ENCODE measurements at regions not wholly inside any gene's neighbourhood (a gene's known extent, or its start where the extent isn't known, plus 50 kb on each side); places are given as distances from the start of the nearest gene placed in this dataset.

DNA sequence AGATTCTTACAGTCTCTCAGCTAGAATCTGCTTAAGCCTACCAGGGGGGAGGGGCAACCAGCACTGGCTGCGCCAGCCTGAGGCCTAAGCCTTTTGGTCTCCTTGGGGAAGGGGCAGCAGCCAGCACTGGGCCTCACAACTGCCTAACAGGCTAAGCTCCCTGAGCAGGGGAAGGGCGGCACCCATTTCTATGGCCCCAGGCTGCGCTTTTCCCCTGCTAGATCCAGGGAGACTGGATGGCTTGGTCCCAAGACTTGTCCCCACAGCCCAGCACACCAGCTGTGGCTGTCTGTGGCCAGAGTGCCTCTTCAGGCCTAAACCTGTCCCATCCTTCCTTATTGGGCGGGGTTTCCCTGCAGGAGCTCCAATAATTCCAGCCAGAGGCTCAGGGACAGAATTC, 1230.3 kb upstream of the CRIM1 start:
- H3K4me1 ChIP-seq (ENCODE audit: control insufficient read depth, insufficient read depth, low read length): no peaks in the 10 kb centered on the region
- ChIA-PET CTCF (no interaction called here), POLR2A (no interaction called here)
- no peak overlapping the region for H3K27ac ChIP-seq (ENCODE audit: extremely low read depth, low read depth, low read length)
- no peaks in the 10 kb centered on the region for H3K9me3 ChIP-seq (ENCODE audit: control insufficient read depth, insufficient read depth, low read depth, low read length)
- no peaks in the 10 kb centered on the region for H3K36me3 ChIP-seq (ENCODE audit: control insufficient read depth in 2 of 2, insufficient read depth in 1 of 2, low read length in 2 of 2)
- H3K4me3 ChIP-seq (ENCODE audit: low read depth, low read length): no peak overlapping the region
- TF ChIP-seq ZNF623 (tag by site-specific recombination; IDR thresholded peaks at IDR 0.05) (no peak), ZBTB21 (tag by site-specific recombination; IDR thresholded peaks at IDR 0.05) (no peak), CTCF (tag by site-specific recombination; IDR thresholded peaks at IDR 0.05) (no peak), GLIS2 (tag by site-specific recombination; IDR thresholded peaks at IDR 0.05) (no peak), ZNF239 (tag by site-specific recombination; IDR thresholded peaks at IDR 0.05) (no peak), GFI1B (tag by site-specific recombination; IDR thresholded peaks at IDR 0.05) (no peak), ZNF785 (tag by site-specific recombination; IDR thresholded peaks at IDR 0.05) (no peak), KLF8 (tag by site-specific recombination; IDR thresholded peaks at IDR 0.05) (no peak), ZNF280C (tag by site-specific recombination; IDR thresholded peaks at IDR 0.05) (no peak), ZNF747 (tag by site-specific recombination; IDR thresholded peaks at IDR 0.05) (no peak), ZNF837 (tag by site-specific recombination; IDR thresholded peaks at IDR 0.05) (no peak), MZF1 (tag by site-specific recombination; IDR thresholded peaks at IDR 0.05; ENCODE audit: borderline replicate concordance) (no peak), ZNF114 (tag by site-specific recombination; IDR thresholded peaks at IDR 0.05) (no peak), ZNF366 (tag by site-specific recombination; conservative IDR thresholded peaks at IDR 0.05) (no peak), ZNF510 (tag by site-specific recombination; IDR thresholded peaks at IDR 0.05; ENCODE audit: insufficient replicate concordance) (no peak), ZNF302 (tag by site-specific recombination; IDR thresholded peaks at IDR 0.05; ENCODE audit: low read depth) (no peak), ZNF777 (tag by site-specific recombination; IDR thresholded peaks at IDR 0.05; ENCODE audit: borderline replicate concordance) (no peak)
- TF ChIP-seq, protein P1, sequence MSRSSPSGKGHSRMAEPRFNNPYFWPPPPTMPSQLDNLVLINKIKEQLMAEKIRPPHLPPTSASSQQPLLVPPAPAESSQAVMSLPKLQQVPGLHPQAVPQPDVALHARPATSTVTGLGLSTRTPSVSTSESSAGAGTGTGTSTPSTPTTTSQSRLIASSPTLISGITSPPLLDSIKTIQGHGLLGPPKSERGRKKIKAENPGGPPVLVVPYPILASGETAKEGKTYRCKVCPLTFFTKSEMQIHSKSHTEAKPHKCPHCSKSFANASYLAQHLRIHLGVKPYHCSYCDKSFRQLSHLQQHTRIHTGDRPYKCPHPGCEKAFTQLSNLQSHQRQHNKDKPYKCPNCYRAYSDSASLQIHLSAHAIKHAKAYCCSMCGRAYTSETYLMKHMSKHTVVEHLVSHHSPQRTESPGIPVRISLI (tag by site-specific recombination; IDR thresholded peaks at IDR 0.05): no peak
- TF ChIP-seq, protein P2, sequence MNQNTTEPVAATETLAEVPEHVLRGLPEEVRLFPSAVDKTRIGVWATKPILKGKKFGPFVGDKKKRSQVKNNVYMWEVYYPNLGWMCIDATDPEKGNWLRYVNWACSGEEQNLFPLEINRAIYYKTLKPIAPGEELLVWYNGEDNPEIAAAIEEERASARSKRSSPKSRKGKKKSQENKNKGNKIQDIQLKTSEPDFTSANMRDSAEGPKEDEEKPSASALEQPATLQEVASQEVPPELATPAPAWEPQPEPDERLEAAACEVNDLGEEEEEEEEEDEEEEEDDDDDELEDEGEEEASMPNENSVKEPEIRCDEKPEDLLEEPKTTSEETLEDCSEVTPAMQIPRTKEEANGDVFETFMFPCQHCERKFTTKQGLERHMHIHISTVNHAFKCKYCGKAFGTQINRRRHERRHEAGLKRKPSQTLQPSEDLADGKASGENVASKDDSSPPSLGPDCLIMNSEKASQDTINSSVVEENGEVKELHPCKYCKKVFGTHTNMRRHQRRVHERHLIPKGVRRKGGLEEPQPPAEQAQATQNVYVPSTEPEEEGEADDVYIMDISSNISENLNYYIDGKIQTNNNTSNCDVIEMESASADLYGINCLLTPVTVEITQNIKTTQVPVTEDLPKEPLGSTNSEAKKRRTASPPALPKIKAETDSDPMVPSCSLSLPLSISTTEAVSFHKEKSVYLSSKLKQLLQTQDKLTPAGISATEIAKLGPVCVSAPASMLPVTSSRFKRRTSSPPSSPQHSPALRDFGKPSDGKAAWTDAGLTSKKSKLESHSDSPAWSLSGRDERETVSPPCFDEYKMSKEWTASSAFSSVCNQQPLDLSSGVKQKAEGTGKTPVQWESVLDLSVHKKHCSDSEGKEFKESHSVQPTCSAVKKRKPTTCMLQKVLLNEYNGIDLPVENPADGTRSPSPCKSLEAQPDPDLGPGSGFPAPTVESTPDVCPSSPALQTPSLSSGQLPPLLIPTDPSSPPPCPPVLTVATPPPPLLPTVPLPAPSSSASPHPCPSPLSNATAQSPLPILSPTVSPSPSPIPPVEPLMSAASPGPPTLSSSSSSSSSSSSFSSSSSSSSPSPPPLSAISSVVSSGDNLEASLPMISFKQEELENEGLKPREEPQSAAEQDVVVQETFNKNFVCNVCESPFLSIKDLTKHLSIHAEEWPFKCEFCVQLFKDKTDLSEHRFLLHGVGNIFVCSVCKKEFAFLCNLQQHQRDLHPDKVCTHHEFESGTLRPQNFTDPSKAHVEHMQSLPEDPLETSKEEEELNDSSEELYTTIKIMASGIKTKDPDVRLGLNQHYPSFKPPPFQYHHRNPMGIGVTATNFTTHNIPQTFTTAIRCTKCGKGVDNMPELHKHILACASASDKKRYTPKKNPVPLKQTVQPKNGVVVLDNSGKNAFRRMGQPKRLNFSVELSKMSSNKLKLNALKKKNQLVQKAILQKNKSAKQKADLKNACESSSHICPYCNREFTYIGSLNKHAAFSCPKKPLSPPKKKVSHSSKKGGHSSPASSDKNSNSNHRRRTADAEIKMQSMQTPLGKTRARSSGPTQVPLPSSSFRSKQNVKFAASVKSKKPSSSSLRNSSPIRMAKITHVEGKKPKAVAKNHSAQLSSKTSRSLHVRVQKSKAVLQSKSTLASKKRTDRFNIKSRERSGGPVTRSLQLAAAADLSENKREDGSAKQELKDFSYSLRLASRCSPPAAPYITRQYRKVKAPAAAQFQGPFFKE (tag by site-specific recombination; IDR thresholded peaks at IDR 0.05; ENCODE audit: borderline replicate concordance): no peak
- TF ChIP-seq, protein P3, sequence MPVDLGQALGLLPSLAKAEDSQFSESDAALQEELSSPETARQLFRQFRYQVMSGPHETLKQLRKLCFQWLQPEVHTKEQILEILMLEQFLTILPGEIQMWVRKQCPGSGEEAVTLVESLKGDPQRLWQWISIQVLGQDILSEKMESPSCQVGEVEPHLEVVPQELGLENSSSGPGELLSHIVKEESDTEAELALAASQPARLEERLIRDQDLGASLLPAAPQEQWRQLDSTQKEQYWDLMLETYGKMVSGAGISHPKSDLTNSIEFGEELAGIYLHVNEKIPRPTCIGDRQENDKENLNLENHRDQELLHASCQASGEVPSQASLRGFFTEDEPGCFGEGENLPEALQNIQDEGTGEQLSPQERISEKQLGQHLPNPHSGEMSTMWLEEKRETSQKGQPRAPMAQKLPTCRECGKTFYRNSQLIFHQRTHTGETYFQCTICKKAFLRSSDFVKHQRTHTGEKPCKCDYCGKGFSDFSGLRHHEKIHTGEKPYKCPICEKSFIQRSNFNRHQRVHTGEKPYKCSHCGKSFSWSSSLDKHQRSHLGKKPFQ (tag by site-specific recombination; IDR thresholded peaks at IDR 0.05): no peak

Data from HEK293 (cell line).